Activated naive CD4-positive, alpha-beta T cell treated with anti-CD3 and anti-CD28 coated beads for 36 hours (primary cell): ENCODE measurements at regions not wholly inside any gene's neighbourhood (a gene's known extent, or its start where the extent isn't known, plus 50 kb on each side); places are given as distances from the start of the nearest gene placed in this dataset.

Source experiments
- CTCF ChIA-PET: fragments of 350-600 bp; sonication (Branson Sonifier 250); formaldehyde crosslinking; loops from one replicate; lab custom pipeline; 2021; ENCODE audit warnings: antibody characterized with exemption; lab: Charles Lee
- DNase-seq: peaks from one replicate; pipeline ENCODE4 v3.0.0-alpha.2; 2020
- H3K27ac Mint-ChIP-seq: one replicate; pipeline ENCODE4 v1.8.0; 2021; ENCODE audit warnings: mild to moderate bottlenecking, mixed read lengths
- H3K27me3 Mint-ChIP-seq: one replicate; pipeline ENCODE4 v1.8.0; 2021; ENCODE audit warnings: low read depth, mixed read lengths
- H3K36me3 Mint-ChIP-seq: one replicate; pipeline ENCODE4 v1.8.0; 2021; ENCODE audit warnings: low read depth, mixed read lengths
- H3K4me1 Mint-ChIP-seq: one replicate; pipeline ENCODE4 v1.8.0; 2021; ENCODE audit warnings: low read depth, mixed read lengths
- H3K4me3 Mint-ChIP-seq: one replicate; pipeline ENCODE4 v1.8.0; 2021; ENCODE audit warnings: mild to moderate bottlenecking, moderate library complexity, mixed read lengths
- H3K9me3 Mint-ChIP-seq: one replicate; pipeline ENCODE4 v1.8.0; 2021; ENCODE audit warnings: mixed read lengths
- intact Hi-C: fragments of 100-400 bp; cut with micrococcal nuclease; formaldehyde crosslinking; loops from one replicate; pipeline ENCODE4 v1.15.1; 2023

GRCh38 chr10:63886281-63887022 is 365.3 kb downstream of the REEP3 start:
- intact Hi-C loops = no loop called here
- no peaks in the 10 kb centered on the region for H3K4me1 Mint-ChIP-seq
- H3K4me3 Mint-ChIP-seq = no peak overlapping the region
- peaks cover 4% of the 10 kb centered on the region for H3K27me3 Mint-ChIP-seq
- H3K27ac Mint-ChIP-seq = no peak overlapping the region
- H3K36me3 Mint-ChIP-seq = no peaks in the 10 kb centered on the region
- CTCF ChIA-PET = interaction anchor here (0.6 kb wide), 2 partner anchors 128 to 575 kb away, joined by 3 to 6 read pairs; no protein-coding TSS in a partner anchor
- DNase-seq = no peak
- H3K9me3 Mint-ChIP-seq = no peaks in the 10 kb centered on the region

GRCh38 chr10:63887023-63887589 is 365.9 kb downstream of the REEP3 start:
- no peak overlapping the region for H3K4me3 Mint-ChIP-seq
- peaks cover 2% of the 10 kb centered on the region for H3K27me3 Mint-ChIP-seq
- DNase-seq = no peak
- intact Hi-C loops = no loop called here
- H3K9me3 Mint-ChIP-seq = no peaks in the 10 kb centered on the region
- no peak overlapping the region for H3K27ac Mint-ChIP-seq
- no peaks in the 10 kb centered on the region for H3K36me3 Mint-ChIP-seq
- no peaks in the 10 kb centered on the region for H3K4me1 Mint-ChIP-seq
- CTCF ChIA-PET = interaction anchor here (0.6 kb wide), 2 partner anchors 129 to 575 kb away, joined by 3 to 6 read pairs; no protein-coding TSS in a partner anchor

- DNase-seq = no peak
- Mint-ChIP-seq H3K4me3 (no peak overlapping the region), H3K4me1 (no peaks in the 10 kb centered on the region), H3K27ac (no peak overlapping the region), H3K9me3 (no peaks in the 10 kb centered on the region), H3K27me3 (peaks cover 2% of the 10 kb centered on the region), H3K36me3 (no peaks in the 10 kb centered on the region)
- CTCF ChIA-PET = no interaction called here
- intact Hi-C loops = no loop called here
These were observed 366.6 kb downstream of the REEP3 start for GRCh38 chr10:63887600-63888370.

GRCh38 chr10:63889803-63890202 is 368.6 kb downstream of the REEP3 start:
- no peak overlapping the region for H3K27ac Mint-ChIP-seq
- no peaks in the 10 kb centered on the region for H3K9me3 Mint-ChIP-seq
- no peaks in the 10 kb centered on the region for H3K36me3 Mint-ChIP-seq
- H3K4me3 Mint-ChIP-seq = no peak overlapping the region
- CTCF ChIA-PET = interaction anchor here (1.3 kb wide), 1 partner anchor 23 kb away, joined by 3 read pairs; no protein-coding TSS in a partner anchor
- no peak for DNase-seq
- intact Hi-C loops = no loop called here
- H3K27me3 Mint-ChIP-seq = peaks cover 12% of the 10 kb centered on the region
- H3K4me1 Mint-ChIP-seq = no peaks in the 10 kb centered on the region

GRCh38 chr10:63896992-63897391 is 375.8 kb downstream of the REEP3 start:
- intact Hi-C loops = no loop called here
- CTCF ChIA-PET = interaction anchor here (0.9 kb wide), 1 partner anchor 30 kb away, joined by 4 read pairs; no protein-coding TSS in a partner anchor
- Mint-ChIP-seq H3K4me3 (no peak overlapping the region), H3K27ac (no peak overlapping the region), H3K4me1 (no peaks in the 10 kb centered on the region), H3K36me3 (no peaks in the 10 kb centered on the region), H3K27me3 (peaks cover 12% of the 10 kb centered on the region), H3K9me3 (no peaks in the 10 kb centered on the region)
- no peak for DNase-seq

GRCh38 chr10:63899673-63900300 is 378.6 kb downstream of the REEP3 start:
- no peak overlapping the region for H3K4me3 Mint-ChIP-seq
- no peaks in the 10 kb centered on the region for H3K9me3 Mint-ChIP-seq
- intact Hi-C loops = no loop called here
- DNase-seq = no peak
- no peak overlapping the region for H3K27ac Mint-ChIP-seq
- peaks cover 2% of the 10 kb centered on the region for H3K27me3 Mint-ChIP-seq
- no peaks in the 10 kb centered on the region for H3K36me3 Mint-ChIP-seq
- CTCF ChIA-PET = interaction anchor here (1.3 kb wide), 1 partner anchor 78 kb away, joined by 3 read pairs; no protein-coding TSS in a partner anchor
- H3K4me1 Mint-ChIP-seq = no peaks in the 10 kb centered on the region

- Mint-ChIP-seq H3K27me3 (peaks cover 2% of the 10 kb centered on the region), H3K4me3 (no peak overlapping the region), H3K27ac (no peak overlapping the region), H3K9me3 (no peaks in the 10 kb centered on the region), H3K4me1 (no peaks in the 10 kb centered on the region), H3K36me3 (no peaks in the 10 kb centered on the region)
- CTCF ChIA-PET = interaction anchor here (0.8 to 1.9 kb wide), 2 partner anchors 17 to 35 kb away, joined by 3 to 7 read pairs; no protein-coding TSS in a partner anchor
- no peak for DNase-seq
- intact Hi-C loops = no loop called here
These were observed 380.0 kb downstream of the REEP3 start for GRCh38 chr10:63901228-63901627.

- intact Hi-C loops = no loop called here
- CTCF ChIA-PET = interaction anchor here (1.9 kb wide), 1 partner anchor 35 kb away, joined by 7 read pairs; no protein-coding TSS in a partner anchor
These were observed 380.7 kb downstream of the REEP3 start for GRCh38 chr10:63901881-63902280.

GRCh38 chr10:63910806-63911205 is 389.6 kb downstream of the REEP3 start:
- H3K36me3 Mint-ChIP-seq = no peaks in the 10 kb centered on the region
- no peak overlapping the region for H3K4me3 Mint-ChIP-seq
- peaks cover 3% of the 10 kb centered on the region for H3K27me3 Mint-ChIP-seq
- intact Hi-C loops = no loop called here
- no peak for DNase-seq
- H3K27ac Mint-ChIP-seq = no peak overlapping the region
- CTCF ChIA-PET = no interaction called here
- H3K9me3 Mint-ChIP-seq = no peaks in the 10 kb centered on the region
- H3K4me1 Mint-ChIP-seq = no peaks in the 10 kb centered on the region

More at GRCh38 chr10:63901881-63902280, 380.7 kb downstream of the REEP3 start:
- no peaks in the 10 kb centered on the region for H3K4me1 Mint-ChIP-seq
- H3K9me3 Mint-ChIP-seq = no peaks in the 10 kb centered on the region
- DNase-seq = no peak
- no peaks in the 10 kb centered on the region for H3K36me3 Mint-ChIP-seq
- H3K27me3 Mint-ChIP-seq = peaks cover 2% of the 10 kb centered on the region
- no peak overlapping the region for H3K27ac Mint-ChIP-seq
- no peak overlapping the region for H3K4me3 Mint-ChIP-seq

- intact Hi-C loops = no loop called here
- Mint-ChIP-seq H3K4me3 (no peak overlapping the region), H3K9me3 (no peaks in the 10 kb centered on the region), H3K36me3 (no peaks in the 10 kb centered on the region), H3K27me3 (peaks cover 2% of the 10 kb centered on the region), H3K27ac (no peak overlapping the region), H3K4me1 (no peaks in the 10 kb centered on the region)
- CTCF ChIA-PET = no interaction called here
- DNase-seq = no peak
These were observed 394.0 kb downstream of the REEP3 start for GRCh38 chr10:63915240-63915639.

- DNase-seq = no peak
- Mint-ChIP-seq H3K27me3 (peaks cover 5% of the 10 kb centered on the region), H3K36me3 (no peaks in the 10 kb centered on the region), H3K4me3 (no peak overlapping the region), H3K4me1 (no peaks in the 10 kb centered on the region), H3K9me3 (no peaks in the 10 kb centered on the region), H3K27ac (no peak overlapping the region)
- intact Hi-C loops = no loop called here
- CTCF ChIA-PET = interaction anchor here (1.0 kb wide), 1 partner anchor 51 kb away, joined by 4 read pairs; no protein-coding TSS in a partner anchor
These were observed 396.2 kb downstream of the REEP3 start for GRCh38 chr10:63917363-63917762.
